ENCODE measurements at regions not wholly inside any gene's neighbourhood (a gene's known extent, or its start where the extent isn't known, plus 50 kb on each side); places are given as distances from the start of the nearest gene placed in this dataset.

GRCh38 chr12:63224396-63224795 lies 73.4 kb upstream of the AVPR1A start:
- no peak for DNase-seq

DNA sequence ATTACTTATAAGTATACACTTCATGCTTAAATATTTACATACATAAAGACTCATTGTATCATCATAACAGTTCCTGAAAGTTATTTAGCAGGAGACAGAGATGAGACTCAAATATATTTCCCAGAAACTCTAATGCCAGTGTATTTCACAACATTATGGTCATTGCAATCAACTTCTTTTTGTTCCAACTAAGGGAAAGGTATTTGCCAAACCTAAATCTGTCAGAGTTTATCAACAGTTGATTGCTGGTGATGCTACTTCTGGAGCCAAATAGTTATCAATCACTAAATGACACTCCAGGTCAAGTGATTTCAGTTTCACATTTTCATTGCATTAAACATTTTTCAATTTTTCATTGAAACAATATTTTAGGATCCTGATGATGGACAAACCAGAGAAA lies 72.1 kb upstream of the AVPR1A start:
- DNase-seq, result no peak

DNA sequence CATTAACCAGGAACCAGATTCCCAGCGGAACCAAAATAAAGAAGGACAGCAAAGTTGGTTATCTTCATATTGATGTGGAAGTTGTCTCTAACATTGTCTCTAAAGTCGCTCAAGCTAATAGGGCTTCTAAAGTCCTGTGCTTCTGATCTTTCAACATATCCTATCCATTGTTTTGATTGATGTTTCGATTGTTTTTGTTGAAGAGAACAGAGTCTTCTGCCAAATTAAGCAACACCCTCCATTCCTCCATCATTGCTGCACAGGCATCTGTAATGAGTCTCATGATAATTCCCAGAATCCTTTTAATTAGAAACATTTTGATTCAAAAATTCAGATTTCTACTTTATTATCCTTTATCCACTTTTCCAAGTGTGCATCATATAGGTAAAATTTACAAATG lies 71.6 kb upstream of the AVPR1A start:
- DNase-seq, result no peak

DNA sequence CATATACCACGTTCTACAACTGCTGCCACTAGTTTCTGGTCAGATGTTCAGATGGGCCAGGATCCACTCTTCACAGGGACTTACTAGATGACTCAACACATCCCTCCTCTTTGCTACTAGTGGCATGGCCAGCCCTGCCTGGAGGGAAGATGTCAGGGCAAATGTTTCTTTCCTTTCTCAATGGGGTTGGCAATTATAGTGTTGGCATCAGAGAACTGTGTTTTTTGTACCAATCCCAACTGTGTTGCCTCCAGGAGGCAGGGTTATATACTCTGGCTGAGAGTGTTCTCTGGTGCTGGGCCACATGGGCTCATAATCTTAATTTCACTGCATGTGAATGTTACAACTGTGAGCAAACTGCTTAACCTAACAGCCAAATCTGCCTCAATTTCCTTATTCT lies 69.9 kb upstream of the AVPR1A start:
- no peak for DNase-seq

- DNase-seq, result no peak
Observed at GRCh38 chr12:63212316-63212715, 61.3 kb upstream of the AVPR1A start.

- DNase-seq, result no peak
Observed at GRCh38 chr12:63208956-63209355, 58.0 kb upstream of the AVPR1A start.

DNA sequence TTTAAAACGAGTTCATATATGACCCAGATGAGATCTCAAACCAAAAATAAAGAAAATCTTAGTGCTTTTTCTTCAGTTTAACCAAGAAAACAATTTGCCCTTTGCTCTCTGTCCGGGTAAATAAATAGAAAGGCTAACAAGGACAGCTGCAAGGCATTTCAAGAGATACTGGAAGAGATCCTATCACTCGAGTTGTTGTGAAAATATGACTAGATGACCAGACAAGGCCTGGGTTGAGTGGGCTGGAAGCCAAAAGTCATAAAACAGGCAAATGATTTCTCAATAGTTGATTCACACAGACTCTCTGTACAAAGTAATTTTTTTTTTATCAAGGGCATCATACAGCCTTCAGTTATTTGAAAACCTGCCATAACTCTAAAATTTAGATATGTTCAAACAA lies 55.9 kb upstream of the AVPR1A start:
- no peak for DNase-seq

DNA sequence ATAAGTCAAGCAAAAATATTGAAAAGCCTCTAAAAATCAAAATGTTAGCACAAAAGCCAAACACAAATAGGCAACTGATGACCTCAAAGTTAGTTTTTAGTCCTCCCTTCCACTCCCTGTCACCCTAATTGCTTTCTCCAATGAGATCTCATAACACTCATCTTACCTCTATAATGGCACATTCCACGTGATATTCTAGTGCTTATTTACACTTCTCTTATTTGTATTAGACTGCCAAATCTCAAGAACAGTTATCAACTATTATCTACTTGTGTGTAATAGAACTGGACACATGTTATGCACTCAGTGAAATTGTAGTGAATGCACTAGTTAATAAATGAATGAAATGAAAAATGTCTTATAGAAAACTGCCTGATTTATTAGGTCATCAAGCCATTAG lies 55.5 kb upstream of the AVPR1A start:
- DNase-seq, result no peak

Measured in dermis blood vessel endothelial cell (primary cell).